Activated CD4-positive, alpha-beta T cell treated with anti-CD3 and anti-CD28 coated beads, Interleukin-2, amount 50 U/mL, for 1 hour (primary cell): ENCODE measurements at regions not wholly inside any gene's neighbourhood (a gene's known extent, or its start where the extent isn't known, plus 50 kb on each side); places are given as distances from the start of the nearest gene placed in this dataset.

Source experiments
- DNase-seq: peaks from one replicate; pipeline ENCODE4 v3.0.0-alpha.2; 2020

DNA sequence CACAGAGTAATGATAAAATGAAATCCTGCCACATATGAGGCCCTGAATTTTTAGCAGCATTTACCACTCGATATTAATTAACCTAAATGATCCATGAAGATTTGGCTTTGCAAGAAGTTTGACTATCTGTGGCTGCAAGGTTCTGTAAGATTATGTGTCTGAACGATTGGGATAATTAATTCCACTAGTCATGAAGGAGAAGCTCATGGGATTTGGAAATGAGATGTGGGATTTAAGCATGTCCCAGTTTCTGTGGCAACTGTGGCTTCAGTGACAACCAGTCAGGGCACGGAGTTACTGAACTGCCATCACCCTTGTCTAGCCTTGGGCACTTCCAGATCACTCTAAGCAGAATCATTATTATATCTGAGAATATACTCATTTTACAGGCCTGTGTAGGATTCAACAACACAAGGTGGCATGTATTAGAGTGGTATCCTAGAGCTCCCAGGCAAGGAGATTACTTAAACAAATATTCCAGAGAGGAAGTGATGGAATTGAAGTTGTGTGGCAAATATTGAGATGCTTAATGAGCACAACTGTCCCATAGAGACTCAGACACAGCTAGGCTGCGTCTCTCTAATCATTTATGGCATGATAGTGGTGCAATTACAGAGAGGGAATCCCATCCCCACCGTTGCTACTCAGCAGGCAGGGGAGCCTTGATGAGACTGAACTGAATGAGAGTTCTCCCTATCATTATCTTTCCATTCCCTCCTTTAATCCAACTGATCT, 205.0 kb upstream of the KRR1 start:
- DNase-seq: no peak

DNA sequence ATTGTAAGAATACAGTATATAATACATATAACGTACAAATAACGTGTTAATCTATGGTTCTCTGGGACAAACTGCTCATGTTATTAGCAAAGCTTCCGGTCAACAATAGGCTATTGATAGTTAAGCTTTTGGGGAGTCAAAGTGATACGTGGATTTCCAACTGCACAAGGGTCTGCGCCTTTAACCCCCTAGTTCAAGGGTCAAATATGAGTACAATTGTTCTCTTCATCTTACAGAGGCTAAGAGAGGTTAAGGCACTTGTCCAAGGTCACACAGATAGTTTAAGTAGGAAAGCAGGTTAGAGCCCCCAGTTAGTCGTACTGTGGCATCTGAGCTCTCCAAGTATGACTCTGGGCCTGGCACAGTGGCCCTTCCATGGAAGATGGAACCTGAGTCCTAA, 204.3 kb upstream of the KRR1 start:
- DNase-seq: no peak

DNA sequence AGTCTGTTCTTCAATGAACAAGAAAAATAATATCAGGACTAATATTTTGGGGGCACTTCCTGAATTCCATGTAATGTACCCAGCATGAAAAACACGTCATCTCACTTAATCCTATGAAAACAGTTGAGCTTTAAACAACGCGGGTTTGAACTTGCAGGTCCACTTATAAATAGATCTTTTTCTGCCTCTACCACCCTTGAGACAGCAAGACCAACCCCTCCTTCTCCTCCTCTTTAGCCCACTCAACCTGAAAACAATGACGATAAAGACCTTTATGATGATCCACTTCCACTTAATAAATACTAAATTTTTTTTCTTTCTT, 203.9 kb upstream of the KRR1 start:
- DNase-seq: no peak

DNA sequence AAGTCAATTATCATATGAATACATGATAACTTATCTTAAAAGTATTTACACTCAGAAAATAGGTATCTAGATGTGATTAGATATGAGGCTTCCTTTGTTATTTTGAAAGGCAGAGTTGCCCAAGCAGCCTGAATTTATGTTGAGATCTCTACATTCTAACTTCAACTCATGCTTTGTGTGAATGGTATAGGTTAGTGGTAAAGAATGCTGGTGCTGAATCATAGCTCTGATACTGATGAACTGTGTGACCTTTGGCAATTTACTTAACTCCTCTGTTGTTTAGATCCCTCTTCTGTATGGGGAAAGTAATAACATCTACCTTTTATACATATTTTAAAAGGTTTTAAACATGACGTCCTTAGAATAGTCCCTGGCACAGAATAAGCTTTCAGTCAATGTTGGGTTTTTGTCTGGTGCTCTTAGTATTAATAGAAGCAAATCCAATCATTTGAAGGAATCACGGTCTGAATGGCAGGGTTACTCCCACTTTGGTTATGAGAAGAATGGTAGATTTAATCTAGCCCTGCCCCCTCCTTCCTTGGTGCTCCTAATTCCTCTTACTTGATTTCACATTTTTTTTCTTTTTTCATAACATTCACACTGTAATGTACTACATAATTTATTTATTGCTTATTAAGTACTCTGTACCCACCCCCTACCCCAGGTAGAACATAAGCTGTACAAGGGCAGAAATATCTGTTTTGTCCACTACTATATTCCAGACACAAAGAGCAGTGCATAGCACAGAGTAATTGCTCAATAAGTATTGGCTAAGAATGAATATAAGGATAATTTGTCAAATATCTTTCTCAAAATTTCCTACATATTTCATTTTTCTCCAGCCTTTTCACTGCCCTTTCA, 203.3 kb upstream of the KRR1 start:
- DNase-seq: no peak

DNA sequence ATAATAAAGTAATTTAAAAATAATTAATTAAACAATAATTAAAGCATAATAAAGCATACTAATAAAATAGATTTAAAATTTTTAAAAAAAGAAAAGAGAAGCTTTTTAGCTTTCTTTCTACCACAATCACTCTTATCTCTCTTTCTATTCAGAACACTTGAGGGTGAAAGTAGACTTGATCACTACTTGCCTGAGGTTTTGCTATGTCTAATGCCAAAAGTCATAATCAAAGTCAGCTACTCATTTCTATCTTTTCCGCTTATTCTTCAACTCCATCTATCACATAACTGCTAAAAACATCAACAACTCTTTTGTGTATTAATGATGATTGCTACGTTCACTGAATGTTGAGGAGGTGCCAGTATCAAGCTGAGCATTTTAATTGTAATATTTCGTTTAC, 202.0 kb upstream of the KRR1 start:
- no peak for DNase-seq

DNA sequence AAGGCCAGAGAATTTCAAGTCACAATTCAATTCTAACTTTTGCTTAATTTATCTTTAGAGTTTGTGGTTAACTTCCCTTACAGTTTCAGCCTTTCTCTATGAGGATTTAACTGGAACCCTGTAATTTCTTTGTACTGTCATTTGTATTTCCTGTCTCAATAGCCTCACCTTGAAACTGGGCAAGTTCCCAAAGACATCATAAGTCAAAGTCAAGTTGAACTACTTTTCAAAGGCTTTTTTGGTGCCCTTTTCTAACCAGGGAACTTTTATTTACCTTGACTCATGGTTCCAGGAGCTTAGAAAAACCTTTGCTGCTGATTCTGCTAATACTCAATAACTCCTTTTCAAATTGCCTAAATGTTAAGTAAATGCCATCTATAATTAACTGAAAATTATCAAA, 200.8 kb upstream of the KRR1 start:
- no peak for DNase-seq

DNA sequence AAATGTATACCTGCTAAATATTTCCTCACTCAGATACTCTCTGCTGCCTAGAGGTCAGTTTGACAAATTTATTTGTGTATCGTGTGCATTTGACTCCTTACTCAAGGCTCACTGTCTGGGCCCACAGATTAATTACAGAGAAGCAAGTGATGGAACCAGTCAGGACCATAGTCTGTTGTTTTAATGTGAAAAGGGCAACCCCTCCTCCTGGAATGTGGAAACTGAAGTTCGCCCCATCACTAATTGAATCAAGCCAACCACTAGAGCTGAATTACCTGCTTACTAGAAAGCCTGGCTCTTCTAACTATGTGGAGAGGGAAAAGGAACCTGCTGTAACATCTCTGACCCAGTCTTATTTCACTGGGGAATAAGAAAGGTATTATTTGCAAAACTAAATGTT, 199.9 kb upstream of the KRR1 start:
- DNase-seq: no peak

DNA sequence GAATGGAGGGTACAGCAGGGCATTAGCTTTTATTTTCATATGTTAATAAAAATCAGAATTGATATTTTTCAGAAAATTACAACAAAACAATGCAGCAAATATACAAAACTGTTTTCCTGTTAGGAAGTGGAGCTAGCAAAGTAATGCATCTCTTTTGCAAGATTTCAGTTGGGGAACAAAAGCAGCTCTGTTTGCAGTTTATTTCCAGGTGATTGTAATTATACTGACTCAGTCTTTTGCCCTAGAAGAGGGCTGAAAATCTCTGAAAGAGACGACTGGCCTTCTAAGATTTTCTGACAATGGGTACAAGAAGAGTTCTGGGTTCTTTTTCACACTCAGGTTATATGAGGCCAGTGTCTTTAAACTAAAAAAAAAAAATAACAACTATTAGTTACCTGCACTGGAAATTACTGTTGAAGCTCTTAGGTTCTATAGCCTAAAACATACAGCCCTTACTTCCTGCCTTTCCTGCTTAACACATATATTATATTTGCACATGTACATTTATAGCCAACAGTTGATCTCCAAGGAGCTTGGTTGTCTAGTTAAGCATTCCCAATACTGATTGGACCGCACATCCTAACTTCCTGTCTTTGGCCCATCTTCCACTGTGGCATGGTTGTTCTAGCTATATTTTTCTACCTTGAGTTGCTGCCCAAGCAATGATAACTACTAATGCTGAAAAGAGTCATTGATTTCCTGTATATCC, 199.1 kb upstream of the KRR1 start:
- no peak for DNase-seq

DNA sequence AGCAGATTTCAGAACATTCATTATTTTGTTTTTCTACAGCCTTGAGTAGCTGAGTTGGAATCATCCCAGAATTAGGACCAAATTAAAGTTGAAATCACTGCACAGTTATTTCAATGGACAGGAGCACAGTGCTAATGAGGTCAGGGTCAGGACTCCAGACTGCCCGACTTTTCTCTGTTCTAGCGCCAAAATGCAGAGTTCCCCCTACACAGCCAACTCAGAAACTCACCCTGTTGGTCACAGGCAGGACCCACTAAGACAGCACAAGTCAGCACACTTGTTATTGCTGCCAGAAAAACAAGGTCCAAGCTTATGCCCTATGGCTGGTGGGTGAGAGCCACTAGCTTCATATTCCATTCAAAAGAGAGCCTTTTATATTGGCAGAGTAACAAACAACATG, 198.1 kb upstream of the KRR1 start:
- no peak for DNase-seq

DNA sequence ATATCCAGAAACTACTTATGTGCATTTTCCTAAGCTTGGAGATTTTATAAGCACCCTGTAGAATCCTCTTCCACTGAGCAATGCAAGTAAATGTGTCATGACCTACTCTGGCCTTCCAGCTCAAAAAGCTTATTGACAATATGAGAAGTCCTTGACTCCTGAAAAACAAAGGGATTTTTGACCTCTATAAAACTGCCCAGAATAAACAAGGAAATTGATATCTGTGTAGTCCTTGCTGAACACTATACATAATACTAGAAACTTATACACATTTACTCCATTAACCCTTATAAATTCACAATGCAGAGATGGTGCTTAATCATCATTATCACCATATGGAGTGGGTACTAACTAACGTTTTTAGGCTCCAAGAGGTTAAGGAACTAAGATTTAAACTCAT, 197.4 kb upstream of the KRR1 start:
- no peak for DNase-seq

DNA sequence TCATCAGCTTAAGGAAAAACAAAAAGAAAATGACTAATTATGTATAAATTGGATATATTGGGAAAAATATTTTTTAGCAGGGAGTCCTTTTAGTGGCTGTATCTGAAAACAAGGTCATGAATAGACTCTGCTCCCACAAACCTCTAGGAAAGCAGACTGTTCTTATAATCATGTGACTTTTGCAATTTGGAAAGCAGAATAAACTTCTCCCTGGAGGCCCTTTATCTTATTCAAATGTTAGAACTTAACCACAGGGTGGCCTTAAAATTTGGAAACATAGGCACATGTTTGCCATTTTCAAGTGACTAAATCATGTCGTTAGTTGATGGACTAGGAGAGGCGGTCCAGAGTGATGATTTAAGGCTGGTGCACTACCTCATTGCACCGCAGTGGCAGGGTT, 196.6 kb upstream of the KRR1 start:
- DNase-seq: no peak

DNA sequence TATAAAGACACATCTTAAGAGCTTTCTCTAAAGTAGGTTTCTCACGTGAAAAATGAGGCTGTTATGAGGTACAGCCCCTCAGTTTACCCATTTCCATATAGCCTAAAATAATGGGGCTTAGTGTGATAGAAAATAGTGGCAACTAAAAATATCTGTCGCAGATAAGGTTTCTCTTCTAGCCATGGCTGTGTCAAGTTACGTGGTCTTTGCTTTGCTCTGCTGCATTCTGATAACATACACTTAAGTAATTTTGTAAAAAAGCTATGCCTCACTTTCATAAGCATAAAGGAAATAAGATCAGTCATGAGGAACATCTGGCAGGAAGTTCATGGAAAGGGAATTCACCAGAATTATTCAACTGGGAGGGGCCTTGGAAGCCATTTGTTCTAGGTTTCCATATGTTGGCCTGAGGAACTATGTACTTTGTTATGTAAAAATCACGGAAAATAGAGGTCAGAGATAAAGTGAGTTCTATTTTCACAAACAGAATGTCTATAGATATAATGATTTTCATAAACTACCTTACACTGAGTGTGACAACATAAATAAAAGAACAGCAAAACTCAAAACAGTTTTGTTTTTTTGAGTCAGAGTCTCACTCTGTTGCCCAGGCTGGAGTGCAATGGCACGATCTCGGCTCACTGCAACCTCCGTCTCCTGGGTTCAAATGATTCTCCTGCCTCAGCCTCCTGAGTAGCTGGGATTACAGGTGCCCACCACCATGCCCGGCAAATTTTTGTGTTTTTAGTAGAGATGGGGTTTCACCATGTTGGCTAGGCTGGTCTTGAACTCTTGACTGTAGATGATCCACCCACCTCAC, 195.6 kb upstream of the KRR1 start:
- no peak for DNase-seq

DNA sequence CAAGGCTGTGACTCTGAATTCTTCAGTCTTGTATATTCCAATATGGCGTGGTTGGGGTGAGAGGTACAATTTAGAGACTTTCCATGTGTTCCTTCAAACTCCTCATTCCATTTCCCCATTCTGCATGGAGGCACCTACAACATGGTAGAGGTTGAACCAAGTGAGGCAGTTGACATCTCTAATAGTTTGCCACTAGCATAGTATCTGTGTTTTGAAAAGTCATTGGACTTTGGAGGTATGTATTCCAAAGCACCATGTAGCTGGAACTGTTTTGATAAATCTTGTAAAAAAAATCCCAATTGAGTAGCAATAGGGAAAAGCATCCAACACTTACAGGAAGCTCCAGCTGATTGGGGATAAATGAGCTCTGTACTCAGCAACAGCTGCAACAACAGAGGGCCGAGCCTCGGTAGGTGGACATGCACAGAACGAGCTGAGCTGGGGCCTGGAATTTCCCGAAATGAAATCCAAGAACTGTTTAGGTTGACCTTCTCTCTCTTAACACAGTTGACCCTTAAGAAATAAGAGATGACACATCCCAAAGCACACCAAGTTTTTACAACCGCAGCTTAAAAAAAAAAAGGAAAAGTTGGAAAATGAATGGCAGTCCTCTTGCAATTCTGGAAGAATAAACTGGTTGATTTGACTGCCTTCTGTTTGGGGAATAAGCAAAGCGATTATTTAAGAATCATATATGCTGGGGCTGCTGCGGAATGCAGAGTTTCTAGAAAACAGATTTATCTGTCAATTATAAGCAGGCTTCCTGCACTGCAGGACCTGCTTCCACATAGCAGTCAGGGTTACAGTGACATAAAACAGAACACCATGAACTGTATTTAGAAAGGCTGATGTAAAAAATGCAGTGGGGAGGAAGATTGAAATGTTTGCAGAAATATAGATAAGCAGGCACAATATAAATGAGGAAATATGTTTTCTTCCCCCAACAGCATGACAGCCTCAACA, 194.6 kb upstream of the KRR1 start:
- no peak for DNase-seq

DNA sequence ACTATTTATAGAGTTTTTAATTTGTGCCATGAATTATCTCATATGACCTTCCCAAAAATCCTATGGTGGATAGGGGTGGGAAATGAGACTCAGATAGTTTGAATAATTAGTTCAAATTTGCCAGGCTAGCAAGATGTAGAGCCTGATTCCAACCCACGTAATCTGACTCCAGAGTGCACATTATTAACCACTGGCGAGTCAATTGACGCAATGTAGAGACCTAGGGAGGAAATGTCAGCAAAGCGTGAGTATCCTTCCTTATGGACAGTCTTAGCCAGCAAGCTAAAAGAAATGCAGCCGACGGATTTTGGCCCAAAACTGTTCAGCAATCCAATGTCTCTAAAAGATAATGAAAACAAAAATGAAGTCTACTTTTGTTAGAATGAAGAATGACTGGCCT, 193.3 kb upstream of the KRR1 start:
- DNase-seq: no peak

DNA sequence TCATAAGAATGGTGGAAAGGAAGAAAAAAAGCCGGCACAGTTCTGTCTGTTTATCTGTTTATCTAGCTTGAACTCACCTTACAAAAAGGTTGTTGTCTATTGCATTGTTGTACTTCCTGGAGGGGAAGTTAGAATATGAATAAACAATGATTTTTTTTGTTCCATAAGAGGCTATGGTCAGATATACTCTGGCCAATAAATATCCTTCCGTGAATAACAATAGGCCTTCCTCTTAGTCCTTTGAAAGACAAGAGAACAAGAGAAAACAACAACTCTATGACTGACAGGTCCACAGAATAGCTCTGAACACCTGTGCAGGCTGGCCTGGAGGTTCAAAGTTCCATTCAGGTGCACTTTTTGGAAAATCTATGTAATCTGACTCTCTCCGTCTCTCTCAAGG, 192.8 kb upstream of the KRR1 start:
- DNase-seq: no peak

DNA sequence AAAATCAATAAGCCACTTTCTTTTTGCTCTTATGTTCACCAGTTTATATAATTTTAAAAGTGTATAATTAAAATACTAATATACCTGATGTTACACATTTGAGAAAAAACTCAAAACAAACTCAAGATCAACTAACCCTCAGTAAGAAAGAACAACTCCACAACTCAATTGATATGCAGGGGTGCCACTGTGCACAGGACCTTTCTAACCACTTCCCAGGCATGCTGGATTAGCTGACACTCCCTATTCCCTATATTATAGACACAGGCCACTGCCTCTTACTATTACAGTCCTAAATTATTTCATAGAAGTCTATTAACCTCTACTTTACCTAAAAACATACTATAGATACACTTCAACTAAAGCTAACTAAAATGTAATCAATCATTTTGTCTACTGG, 191.7 kb upstream of the KRR1 start:
- no peak for DNase-seq

DNA sequence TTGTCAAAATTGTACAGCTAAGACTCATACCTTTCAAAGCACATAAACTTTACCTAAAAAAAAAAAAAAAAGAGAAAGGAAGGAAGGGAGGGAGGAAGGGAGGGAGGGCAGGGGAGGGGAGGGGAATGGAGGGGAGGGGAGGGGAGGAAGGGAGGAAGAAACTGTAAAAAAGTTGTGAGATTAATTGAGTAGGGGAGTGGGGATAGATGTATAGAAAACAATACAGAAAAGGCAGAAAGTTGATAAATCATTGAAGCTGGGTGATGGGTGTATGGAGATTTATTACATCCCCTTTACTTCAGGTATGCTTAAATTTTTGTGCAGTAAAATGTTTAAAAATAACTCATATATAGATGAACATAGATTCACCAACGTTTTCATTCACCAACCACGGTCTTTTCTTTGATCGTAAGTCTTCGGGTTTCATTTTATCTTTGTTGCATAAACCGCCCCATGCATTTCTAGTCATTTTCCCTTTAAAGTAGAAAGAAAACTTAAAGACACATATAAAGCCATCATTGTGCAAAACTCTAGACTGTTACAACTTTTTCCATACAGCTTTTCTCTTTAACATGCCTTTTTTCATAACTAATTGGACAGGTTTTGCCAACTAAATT, 191.2 kb upstream of the KRR1 start:
- no peak for DNase-seq

DNA sequence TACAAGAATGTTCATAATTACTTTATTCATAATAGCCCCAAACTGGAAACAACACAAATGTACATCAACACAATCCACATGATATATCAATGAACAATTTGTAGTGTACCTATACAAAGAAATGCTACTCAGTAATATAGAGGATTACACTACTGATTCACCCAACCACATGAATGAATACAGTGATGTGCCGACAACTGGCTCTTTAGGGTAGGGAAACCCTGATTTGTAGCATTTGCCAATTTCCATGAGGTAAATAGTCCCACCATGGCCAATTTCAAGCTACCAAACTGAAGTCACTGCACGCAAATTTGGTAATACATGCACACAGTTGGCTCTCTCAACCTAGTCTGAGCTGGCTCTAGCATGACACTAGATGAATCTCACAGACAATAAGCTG, 190.4 kb upstream of the KRR1 start:
- no peak for DNase-seq

DNA sequence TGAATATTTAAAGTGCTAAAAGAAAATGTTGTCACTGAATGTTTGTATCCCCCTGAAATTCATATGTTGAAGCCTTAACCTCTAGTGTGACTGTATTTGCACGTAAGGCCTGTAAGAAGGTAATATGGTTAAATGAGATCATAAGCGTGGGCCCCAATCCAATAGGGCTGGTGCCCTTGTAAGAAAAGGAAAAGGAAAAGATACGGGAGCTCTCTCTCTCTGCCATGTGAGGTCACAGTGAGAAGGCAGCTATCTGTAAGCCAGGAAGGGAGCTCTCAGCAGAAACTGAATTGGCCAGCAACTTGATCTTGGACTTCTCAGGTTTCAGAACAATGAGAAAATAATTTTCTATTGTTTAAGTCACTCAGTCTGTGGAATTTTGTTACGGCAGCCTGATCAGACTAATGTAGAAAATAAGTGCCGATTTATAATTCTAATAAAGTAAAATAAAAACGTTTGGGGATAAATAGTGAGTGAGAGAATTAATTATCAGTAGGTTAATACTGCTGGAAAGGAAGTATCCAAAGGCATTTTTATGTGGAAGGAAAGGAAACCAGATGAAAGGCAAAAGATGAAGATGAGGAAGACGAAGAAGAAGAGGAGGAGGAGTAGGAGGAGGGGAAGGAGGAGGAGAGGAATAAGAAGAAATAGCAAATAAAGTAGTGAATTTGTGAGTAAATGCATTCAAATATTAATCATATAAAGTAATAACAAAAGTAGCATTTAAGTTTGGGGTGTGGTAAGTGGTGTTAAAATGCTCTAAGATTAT, 188.5 kb upstream of the KRR1 start:
- no peak for DNase-seq

DNA sequence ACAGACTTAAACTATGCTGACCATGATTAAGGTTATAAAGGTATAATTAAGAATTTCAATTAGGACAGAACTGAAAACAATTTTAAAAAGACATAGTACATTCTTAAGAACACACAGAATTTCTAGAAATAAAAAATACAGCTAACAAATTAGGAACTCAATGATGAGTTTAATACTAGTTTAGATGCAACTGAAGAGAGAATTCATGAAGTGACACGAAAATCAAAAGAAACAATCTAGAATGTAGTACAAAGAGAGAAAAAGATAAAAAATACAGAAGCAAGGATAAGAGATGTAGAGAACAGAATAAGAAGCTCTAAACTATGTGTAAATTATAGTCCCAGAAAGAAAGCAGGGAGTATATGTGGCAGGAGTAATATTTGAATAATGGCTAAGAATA, 187.8 kb upstream of the KRR1 start:
- DNase-seq: no peak

DNA sequence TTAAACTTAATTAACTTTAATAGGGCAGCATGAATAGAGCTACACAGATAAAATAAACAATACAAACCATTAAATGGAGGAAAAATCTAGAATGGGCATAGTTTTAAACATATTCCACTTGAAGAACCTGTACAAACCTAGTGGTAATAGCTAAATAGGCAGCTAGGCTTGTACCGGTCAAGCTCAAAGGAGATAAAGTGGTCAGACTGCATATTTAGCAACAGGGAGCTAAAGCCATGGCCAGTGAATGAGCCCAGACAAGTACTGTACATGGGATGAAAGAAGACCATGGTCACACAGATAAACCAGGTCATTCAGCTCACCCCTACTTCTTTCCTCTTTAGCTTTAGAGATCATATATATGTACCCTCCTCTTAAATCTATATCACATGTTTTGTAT, 186.6 kb upstream of the KRR1 start:
- no peak for DNase-seq
